ENCODE measurements at regions not wholly inside any gene's neighbourhood (a gene's known extent, or its start where the extent isn't known, plus 50 kb on each side); places are given as distances from the start of the nearest gene placed in this dataset.

DNA sequence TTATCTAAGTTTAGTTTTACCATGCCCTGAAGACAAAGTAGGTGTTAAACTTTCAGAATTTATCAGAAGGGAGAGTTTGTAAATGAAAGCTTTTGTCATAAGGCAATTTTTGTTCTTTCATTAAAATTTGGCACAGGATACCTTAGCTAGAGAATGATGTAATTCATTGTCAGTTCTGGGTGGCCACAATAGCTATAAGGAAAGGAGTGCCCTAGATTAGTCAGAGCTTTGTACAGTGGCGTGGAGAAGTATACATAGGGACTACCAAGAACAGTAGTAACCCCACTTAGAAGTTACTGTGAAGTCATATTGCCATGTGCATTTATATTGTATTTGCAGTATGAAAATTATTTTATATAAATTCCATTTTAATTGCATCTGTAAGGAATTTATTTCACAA, 126.3 kb upstream of the CARD18 start:
- no peak for TF ChIP-seq POLR2A (IDR thresholded peaks at IDR 0.05)
- TF ChIP-seq, protein P1, sequence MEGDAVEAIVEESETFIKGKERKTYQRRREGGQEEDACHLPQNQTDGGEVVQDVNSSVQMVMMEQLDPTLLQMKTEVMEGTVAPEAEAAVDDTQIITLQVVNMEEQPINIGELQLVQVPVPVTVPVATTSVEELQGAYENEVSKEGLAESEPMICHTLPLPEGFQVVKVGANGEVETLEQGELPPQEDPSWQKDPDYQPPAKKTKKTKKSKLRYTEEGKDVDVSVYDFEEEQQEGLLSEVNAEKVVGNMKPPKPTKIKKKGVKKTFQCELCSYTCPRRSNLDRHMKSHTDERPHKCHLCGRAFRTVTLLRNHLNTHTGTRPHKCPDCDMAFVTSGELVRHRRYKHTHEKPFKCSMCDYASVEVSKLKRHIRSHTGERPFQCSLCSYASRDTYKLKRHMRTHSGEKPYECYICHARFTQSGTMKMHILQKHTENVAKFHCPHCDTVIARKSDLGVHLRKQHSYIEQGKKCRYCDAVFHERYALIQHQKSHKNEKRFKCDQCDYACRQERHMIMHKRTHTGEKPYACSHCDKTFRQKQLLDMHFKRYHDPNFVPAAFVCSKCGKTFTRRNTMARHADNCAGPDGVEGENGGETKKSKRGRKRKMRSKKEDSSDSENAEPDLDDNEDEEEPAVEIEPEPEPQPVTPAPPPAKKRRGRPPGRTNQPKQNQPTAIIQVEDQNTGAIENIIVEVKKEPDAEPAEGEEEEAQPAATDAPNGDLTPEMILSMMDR (IDR thresholded peaks at IDR 0.05): no peak
